ENCODE measurements at regions not wholly inside any gene's neighbourhood (a gene's known extent, or its start where the extent isn't known, plus 50 kb on each side); places are given as distances from the start of the nearest gene placed in this dataset.

DNA sequence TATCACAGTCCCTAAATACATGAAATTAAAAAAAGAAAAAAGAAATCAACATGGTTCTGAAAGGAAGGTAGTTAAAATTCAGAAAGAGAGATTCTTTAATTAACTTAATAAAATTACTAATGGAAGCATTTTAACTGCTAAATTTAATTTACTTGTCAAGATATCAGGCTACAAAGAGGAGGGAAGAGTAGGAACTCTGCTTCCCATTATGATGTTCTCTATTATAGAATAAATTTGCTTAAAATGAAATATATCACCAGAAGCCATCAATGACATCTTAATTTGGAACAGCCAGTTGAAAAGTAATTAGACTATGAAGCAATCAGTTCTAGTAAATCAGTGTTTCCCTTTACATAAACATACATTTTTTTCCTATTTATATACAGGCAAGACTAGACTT is 611.8 kb upstream of the FANCL start:
- DNase-seq = no peak
- Histone ChIP-seq H3K4me3 (no peak overlapping the region), H3K36me3 (no peaks in the 10 kb centered on the region), H3K27me3 (no peaks in the 10 kb centered on the region), H3K9me3 (no peaks in the 10 kb centered on the region), H3K4me1 (no peaks in the 10 kb centered on the region), H3K27ac (no peak overlapping the region)
- intact Hi-C loops (cut with DNase I; ENCODE audit: low total_unique reads) = no loop called here
- TF ChIP-seq, protein P1, sequence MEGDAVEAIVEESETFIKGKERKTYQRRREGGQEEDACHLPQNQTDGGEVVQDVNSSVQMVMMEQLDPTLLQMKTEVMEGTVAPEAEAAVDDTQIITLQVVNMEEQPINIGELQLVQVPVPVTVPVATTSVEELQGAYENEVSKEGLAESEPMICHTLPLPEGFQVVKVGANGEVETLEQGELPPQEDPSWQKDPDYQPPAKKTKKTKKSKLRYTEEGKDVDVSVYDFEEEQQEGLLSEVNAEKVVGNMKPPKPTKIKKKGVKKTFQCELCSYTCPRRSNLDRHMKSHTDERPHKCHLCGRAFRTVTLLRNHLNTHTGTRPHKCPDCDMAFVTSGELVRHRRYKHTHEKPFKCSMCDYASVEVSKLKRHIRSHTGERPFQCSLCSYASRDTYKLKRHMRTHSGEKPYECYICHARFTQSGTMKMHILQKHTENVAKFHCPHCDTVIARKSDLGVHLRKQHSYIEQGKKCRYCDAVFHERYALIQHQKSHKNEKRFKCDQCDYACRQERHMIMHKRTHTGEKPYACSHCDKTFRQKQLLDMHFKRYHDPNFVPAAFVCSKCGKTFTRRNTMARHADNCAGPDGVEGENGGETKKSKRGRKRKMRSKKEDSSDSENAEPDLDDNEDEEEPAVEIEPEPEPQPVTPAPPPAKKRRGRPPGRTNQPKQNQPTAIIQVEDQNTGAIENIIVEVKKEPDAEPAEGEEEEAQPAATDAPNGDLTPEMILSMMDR (IDR thresholded peaks at IDR 0.05) = no peak

DNA sequence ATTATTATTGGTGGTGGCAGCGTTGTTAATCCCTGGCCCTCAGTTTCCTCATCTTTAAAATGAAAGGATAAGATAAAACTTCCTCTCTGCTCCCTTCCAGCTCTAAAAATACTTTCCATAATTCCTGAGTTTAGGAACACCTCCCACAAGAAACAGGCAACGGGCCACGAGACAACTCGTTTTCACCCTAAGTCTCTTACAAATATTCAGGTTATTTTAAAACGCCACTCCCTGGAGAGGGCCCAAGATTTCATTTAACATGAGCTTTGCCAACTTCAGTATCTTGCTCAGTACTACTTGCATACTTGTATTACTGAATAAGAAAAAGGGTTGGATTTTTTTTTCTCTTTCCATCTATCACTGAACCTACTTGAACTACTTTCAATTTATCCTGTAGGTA is 611.1 kb upstream of the FANCL start:
- intact Hi-C loops (cut with DNase I; ENCODE audit: low total_unique reads) = no loop called here
- no peaks in the 10 kb centered on the region for H3K4me1 ChIP-seq
- no peak for DNase-seq
- H3K27ac ChIP-seq = no peak overlapping the region
- TF ChIP-seq, protein P1 (IDR thresholded peaks at IDR 0.05) = no peak
- no peak for TF ChIP-seq POLR2A (IDR thresholded peaks at IDR 0.05)
- no peaks in the 10 kb centered on the region for H3K36me3 ChIP-seq
- no peak overlapping the region for H3K4me3 ChIP-seq
- H3K27me3 ChIP-seq = no peaks in the 10 kb centered on the region
- H3K9me3 ChIP-seq = no peaks in the 10 kb centered on the region

DNA sequence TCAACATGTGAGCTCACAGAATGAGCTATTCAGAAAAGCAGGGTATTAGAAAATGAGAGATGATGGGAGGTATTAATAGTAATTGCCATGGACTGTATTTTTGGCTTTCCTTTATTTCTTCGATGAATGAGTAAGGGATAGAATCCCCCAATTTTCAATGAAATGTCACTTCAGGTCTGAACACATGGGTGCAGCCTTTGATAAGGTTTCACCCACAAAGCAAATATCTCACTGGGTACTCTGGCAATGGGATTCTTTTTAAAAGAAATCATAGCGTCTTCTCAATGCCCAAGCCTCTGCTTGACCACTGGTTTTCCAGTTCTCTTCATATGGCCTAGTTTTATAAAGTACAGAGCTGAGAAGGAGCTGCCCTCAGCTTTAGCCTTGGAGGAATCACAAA is 610.5 kb upstream of the FANCL start:
- intact Hi-C loops (cut with DNase I; ENCODE audit: low total_unique reads) = no loop called here
- Histone ChIP-seq H3K4me1 (no peaks in the 10 kb centered on the region), H3K36me3 (no peaks in the 10 kb centered on the region), H3K27ac (no peak overlapping the region), H3K4me3 (no peak overlapping the region), H3K27me3 (no peaks in the 10 kb centered on the region), H3K9me3 (no peaks in the 10 kb centered on the region)
- DNase-seq = no peak
- TF ChIP-seq, protein P1 (IDR thresholded peaks at IDR 0.05) = no peak
- no peak for TF ChIP-seq POLR2A (IDR thresholded peaks at IDR 0.05)

DNA sequence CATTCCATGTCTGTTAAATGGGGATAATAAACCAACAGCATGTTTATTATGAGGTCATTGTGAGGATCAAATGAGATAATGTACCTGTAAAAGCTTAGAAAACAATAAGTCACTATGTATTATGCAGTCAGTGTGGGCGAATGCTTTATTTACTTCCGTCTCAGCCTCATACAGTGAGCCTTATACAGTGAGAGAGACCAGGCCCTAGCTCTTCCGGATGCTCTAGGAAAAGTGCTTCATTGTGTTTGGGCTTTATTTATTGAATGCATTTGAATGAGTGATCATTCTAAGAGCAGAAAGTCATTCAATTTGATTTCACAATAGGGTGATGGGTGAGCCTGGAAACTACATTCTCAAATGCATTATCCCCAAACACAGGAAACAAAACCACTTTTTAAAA is 603.9 kb upstream of the FANCL start:
- intact Hi-C loops (cut with DNase I; ENCODE audit: low total_unique reads) = no loop called here
- TF ChIP-seq POLR2A (IDR thresholded peaks at IDR 0.05) = no peak
- TF ChIP-seq, protein P1 (IDR thresholded peaks at IDR 0.05) = no peak
- Histone ChIP-seq H3K36me3 (no peaks in the 10 kb centered on the region), H3K9me3 (no peaks in the 10 kb centered on the region), H3K27ac (no peak overlapping the region), H3K4me1 (no peaks in the 10 kb centered on the region), H3K27me3 (no peaks in the 10 kb centered on the region), H3K4me3 (no peak overlapping the region)
- DNase-seq = no peak

GRCh38 chr2:58842501-58843155 is 601.5 kb upstream of the FANCL start:
- no peaks in the 10 kb centered on the region for H3K27me3 ChIP-seq
- H3K4me3 ChIP-seq = no peak overlapping the region
- no peak for DNase-seq
- TF ChIP-seq, protein P1 (IDR thresholded peaks at IDR 0.05) = no peak
- no peak for TF ChIP-seq POLR2A (IDR thresholded peaks at IDR 0.05)
- no peaks in the 10 kb centered on the region for H3K9me3 ChIP-seq
- no peak overlapping the region for H3K27ac ChIP-seq
- H3K4me1 ChIP-seq = no peaks in the 10 kb centered on the region
- H3K36me3 ChIP-seq = no peaks in the 10 kb centered on the region
- intact Hi-C loops (cut with DNase I; ENCODE audit: low total_unique reads) = no loop called here
